OCI-LY1 (cell line): ENCODE measurements at regions not wholly inside any gene's neighbourhood (a gene's known extent, or its start where the extent isn't known, plus 50 kb on each side); places are given as distances from the start of the nearest gene placed in this dataset.

ENCODE experiments used
- H2AFZ ChIP-seq: fragments of 200-600 bp; sonication (generic), shearing (Covaris generic); 2 replicates; pipeline ENCODE4 v1.6.0; 2014; ENCODE audit warnings: antibody characterized with exemption, mild to moderate bottlenecking, low read length
- H3F3A ChIP-seq: fragments of 200-600 bp; sonication (generic), shearing (Covaris generic); 2 replicates; pipeline ENCODE4 v1.6.0; 2014; ENCODE audit warnings: mild to moderate bottlenecking, antibody characterized with exemption, low read length, moderate library complexity; ENCODE audit not compliant: insufficient read depth
- H3K27ac ChIP-seq: fragments of 200-600 bp; sonication (generic); 2 replicates; pipeline ENCODE4 v1.5.1; 2014; ENCODE audit warnings: low read length, mixed run types, mild to moderate bottlenecking, low read depth; ENCODE audit not compliant: poor library complexity, severe bottlenecking
- H3K27me3 ChIP-seq: fragments of 200-600 bp; sonication (generic); 2 replicates; pipeline ENCODE4 v1.6.0; 2014; ENCODE audit warnings: antibody characterized with exemption, mild to moderate bottlenecking, low read length, moderate library complexity; ENCODE audit not compliant: insufficient read depth
- H3K36me3 ChIP-seq: fragments of 200-600 bp; sonication (generic); 2 replicates; pipeline ENCODE4 v1.6.1; 2014; ENCODE audit warnings: mild to moderate bottlenecking, antibody characterized with exemption, low read length, moderate library complexity, mixed read lengths; ENCODE audit not compliant: insufficient read depth
- H3K4me1 ChIP-seq: fragments of 200-600 bp; sonication (generic); 2 replicates; pipeline ENCODE4 v1.5.1; 2014; ENCODE audit warnings: mild to moderate bottlenecking, low read length, moderate library complexity; ENCODE audit not compliant: insufficient read depth, severe bottlenecking
- H3K4me2 ChIP-seq: fragments of 200-600 bp; sonication (generic), shearing (Covaris generic); 2 replicates; pipeline ENCODE4 v1.6.1; 2014; ENCODE audit warnings: low read length
- H3K4me3 ChIP-seq: fragments of 200-600 bp; sonication (generic); 2 replicates; pipeline ENCODE4 v1.5.1; 2014; ENCODE audit warnings: low read length, low read depth, mild to moderate bottlenecking, mixed read lengths; ENCODE audit not compliant: poor library complexity, severe bottlenecking
- H3K79me2 ChIP-seq: fragments of 200-600 bp; shearing (Covaris generic); 2 replicates; pipeline ENCODE4 v1.6.1; 2016; ENCODE audit warnings: mixed run types, low read length, mixed read lengths; ENCODE audit not compliant: insufficient read depth
- H3K9ac ChIP-seq: fragments of 200-600 bp; sonication (generic), shearing (Covaris generic); 2 replicates; pipeline ENCODE4 v1.6.1; 2014; ENCODE audit warnings: mild to moderate bottlenecking, low read length, mixed read lengths
- H3K9me2 ChIP-seq: fragments of 200-600 bp; sonication (generic), shearing (Covaris generic); 2 replicates; pipeline ENCODE4 v1.6.1; 2014; ENCODE audit warnings: low read depth, mild to moderate bottlenecking, low read length, mixed read lengths
- H3K9me3 ChIP-seq: fragments of 200-600 bp; shearing (Covaris generic); 2 replicates; pipeline ENCODE4 v1.6.1; 2014; ENCODE audit warnings: low read length, mixed read lengths
- H4K20me1 ChIP-seq: fragments of 200-600 bp; sonication (generic), shearing (Covaris generic); 2 replicates; pipeline ENCODE4 v1.6.0; 2016; ENCODE audit warnings: mild to moderate bottlenecking, low read length; ENCODE audit not compliant: insufficient read depth
- CTCF ChIP-seq: fragments of 200-600 bp; sonication (generic), shearing (Covaris generic); IDR thresholded peaks from 2 replicates; pipeline ENCODE4 v1.5.1; 2017; ENCODE audit warnings: mild to moderate bottlenecking, antibody characterized with exemption, low read length, moderate library complexity, mixed read lengths
- EZH2 ChIP-seq: fragments of 200-600 bp; sonication (generic), shearing (Covaris generic); IDR thresholded peaks from 2 replicates; pipeline ENCODE4 v1.8.0; 2017; ENCODE audit warnings: borderline replicate concordance, mixed run types, mild to moderate bottlenecking, antibody characterized with exemption, low read length, moderate library complexity, mixed read lengths

- Histone ChIP-seq H2AFZ (no peak overlapping the region), H3K4me3 (no peak overlapping the region), H3K9me3 (no peaks in the 10 kb centered on the region), H3K4me2 (no peak overlapping the region), H3K9me2 (no peaks in the 10 kb centered on the region), H3K27me3 (no peaks in the 10 kb centered on the region), H3K36me3 (no peaks in the 10 kb centered on the region), H3K79me2 (no peaks in the 10 kb centered on the region), H3K4me1 (no peaks in the 10 kb centered on the region), H3K27ac (no peak overlapping the region), H4K20me1 (no peaks in the 10 kb centered on the region), H3K9ac (no peak overlapping the region), H3F3A (no peaks in the 10 kb centered on the region)
- no peak for TF ChIP-seq EZH2
- TF ChIP-seq CTCF: no peak
Observed at GRCh38 chrX:106401965-106402559, 209.7 kb upstream of the RADX start.

- no peaks in the 10 kb centered on the region for H4K20me1 ChIP-seq
- H3K4me1 ChIP-seq: no peaks in the 10 kb centered on the region
- H3K27ac ChIP-seq: no peak overlapping the region
- H3K9ac ChIP-seq: no peak overlapping the region
- no peaks in the 10 kb centered on the region for H3F3A ChIP-seq
- no peaks in the 10 kb centered on the region for H3K9me2 ChIP-seq
- no peak overlapping the region for H3K4me2 ChIP-seq
- no peak overlapping the region for H3K4me3 ChIP-seq
- no peaks in the 10 kb centered on the region for H3K79me2 ChIP-seq
- H2AFZ ChIP-seq: no peak overlapping the region
- H3K36me3 ChIP-seq: no peaks in the 10 kb centered on the region
- no peaks in the 10 kb centered on the region for H3K27me3 ChIP-seq
- H3K9me3 ChIP-seq: no peaks in the 10 kb centered on the region
- TF ChIP-seq EZH2 (no peak), CTCF (no peak)
Observed at GRCh38 chrX:106404512-106404911, 207.3 kb upstream of the RADX start.

- H3K9ac ChIP-seq: no peak overlapping the region
- TF ChIP-seq CTCF (peak; percentile 39; the same call in 1 of the 2 replicates), EZH2 (no peak)
- no peak overlapping the region for H3K4me3 ChIP-seq
- no peak overlapping the region for H2AFZ ChIP-seq
- H3K4me1 ChIP-seq: no peaks in the 10 kb centered on the region
- no peaks in the 10 kb centered on the region for H3K36me3 ChIP-seq
- no peaks in the 10 kb centered on the region for H3K9me3 ChIP-seq
- H4K20me1 ChIP-seq: no peaks in the 10 kb centered on the region
- H3K4me2 ChIP-seq: no peak overlapping the region
- H3K9me2 ChIP-seq: no peaks in the 10 kb centered on the region
- no peaks in the 10 kb centered on the region for H3K27me3 ChIP-seq
- no peaks in the 10 kb centered on the region for H3K79me2 ChIP-seq
- H3K27ac ChIP-seq: no peak overlapping the region
- no peaks in the 10 kb centered on the region for H3F3A ChIP-seq
Observed at GRCh38 chrX:106415276-106415895, 196.4 kb upstream of the RADX start.
